8988T (cell line): ENCODE measurements at regions not wholly inside any gene's neighbourhood (a gene's known extent, or its start where the extent isn't known, plus 50 kb on each side); places are given as distances from the start of the nearest gene placed in this dataset.
"Not testable (repeated sequence)": the region's sequence is repeated elsewhere in the genome, so short reads cannot be mapped to it uniquely, and the experiment has no call there.

ENCODE experiments used
- DNase-seq: peaks from one replicate; pipeline ENCODE4 v3.0.0; 2011

DNA sequence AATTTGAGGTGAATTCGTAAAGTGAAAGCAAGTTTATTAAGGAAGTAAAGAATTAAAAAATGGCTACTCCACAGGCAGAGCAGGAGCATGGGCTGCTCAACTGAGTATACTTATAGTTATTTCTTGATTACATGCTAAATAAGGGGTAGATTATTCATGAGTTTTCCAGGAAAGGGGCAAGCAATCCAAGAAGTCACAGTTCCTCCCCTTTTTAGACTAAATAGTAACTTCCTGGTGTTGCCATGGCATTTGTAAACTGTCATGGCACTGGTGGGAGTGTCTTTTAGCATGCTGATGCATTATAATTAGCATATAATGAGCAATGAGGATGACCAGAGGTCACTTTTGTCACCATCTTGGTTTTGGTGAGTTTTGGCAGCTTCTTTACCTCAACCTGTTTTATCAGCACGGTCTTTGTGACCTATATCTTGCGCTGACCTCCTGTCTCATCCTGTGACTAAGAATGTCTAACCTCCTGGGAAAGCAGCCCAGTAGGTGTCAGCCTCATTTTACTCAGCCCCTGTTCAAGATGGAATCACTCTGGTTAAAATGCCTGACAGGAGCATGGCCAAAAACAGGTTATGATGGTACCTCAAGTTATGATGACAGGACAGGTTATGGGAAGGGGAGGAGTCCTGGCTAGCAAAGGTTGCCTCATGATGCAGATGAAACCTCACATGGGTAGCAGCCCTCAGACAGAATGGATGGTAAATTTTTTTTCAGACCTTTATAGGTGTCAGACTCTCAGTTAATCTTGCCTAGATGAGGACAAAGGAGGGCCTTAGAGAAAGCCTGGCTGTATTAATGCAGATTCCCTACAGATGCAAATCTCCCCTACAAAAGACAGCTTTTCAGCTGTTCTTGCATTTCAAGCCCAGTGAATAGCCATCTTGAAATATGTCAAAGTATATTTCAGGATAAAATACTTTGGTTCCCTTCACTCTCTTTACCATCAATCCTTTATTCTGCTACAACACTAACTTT, 49.7 kb downstream of the SIPA1L2 start:
- DNase-seq, result no peak

- no peak for DNase-seq
Observed at GRCh38 chr1:232579466-232579865, 50.5 kb downstream of the SIPA1L2 start.

DNA sequence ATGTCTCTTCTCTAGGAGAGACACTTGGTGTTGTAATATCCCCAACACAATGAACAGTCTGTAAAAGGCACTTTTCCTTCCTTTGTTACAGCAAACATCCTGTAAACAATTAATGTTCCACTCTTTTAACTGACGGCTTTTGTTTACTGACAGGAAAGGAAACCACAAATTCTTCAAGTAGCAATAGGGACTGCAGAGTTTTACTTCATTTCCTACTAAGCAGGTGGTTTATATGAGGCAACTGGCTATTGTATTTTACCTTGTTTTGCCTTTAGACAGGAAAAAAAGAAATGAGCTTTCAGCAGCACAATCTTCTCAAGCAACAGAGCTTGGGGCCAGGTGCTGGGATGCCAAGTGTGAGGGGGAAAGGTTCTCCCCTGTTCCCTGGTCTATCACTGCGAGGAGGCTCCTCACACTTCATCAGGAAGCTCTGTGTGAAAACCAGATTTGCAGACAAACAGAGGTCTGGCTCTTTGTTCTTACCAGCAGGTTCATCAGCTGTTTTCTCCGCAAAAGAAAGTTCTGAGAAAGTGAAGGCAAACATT, 51.2 kb downstream of the SIPA1L2 start:
- DNase-seq, result no peak

GRCh38 chr1:232577772-232578171, 52.2 kb downstream of the SIPA1L2 start:
- DNase-seq, result no peak

GRCh38 chr1:232576537-232576936, 53.4 kb downstream of the SIPA1L2 start:
- DNase-seq, result no peak

DNA sequence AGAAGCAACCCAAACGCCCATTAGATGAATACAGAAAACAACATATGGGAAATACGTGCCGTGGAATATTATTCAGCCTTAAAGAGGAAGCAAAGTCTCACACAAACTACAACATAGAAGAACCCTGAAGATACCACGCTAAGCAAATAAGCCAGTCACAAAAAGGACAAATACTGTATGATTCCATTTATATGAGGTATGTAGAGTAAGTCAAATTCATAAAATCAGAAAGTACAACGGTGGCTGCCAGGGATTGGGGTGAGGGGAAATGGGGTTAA, 54.2 kb downstream of the SIPA1L2 start:
- no peak for DNase-seq

DNA sequence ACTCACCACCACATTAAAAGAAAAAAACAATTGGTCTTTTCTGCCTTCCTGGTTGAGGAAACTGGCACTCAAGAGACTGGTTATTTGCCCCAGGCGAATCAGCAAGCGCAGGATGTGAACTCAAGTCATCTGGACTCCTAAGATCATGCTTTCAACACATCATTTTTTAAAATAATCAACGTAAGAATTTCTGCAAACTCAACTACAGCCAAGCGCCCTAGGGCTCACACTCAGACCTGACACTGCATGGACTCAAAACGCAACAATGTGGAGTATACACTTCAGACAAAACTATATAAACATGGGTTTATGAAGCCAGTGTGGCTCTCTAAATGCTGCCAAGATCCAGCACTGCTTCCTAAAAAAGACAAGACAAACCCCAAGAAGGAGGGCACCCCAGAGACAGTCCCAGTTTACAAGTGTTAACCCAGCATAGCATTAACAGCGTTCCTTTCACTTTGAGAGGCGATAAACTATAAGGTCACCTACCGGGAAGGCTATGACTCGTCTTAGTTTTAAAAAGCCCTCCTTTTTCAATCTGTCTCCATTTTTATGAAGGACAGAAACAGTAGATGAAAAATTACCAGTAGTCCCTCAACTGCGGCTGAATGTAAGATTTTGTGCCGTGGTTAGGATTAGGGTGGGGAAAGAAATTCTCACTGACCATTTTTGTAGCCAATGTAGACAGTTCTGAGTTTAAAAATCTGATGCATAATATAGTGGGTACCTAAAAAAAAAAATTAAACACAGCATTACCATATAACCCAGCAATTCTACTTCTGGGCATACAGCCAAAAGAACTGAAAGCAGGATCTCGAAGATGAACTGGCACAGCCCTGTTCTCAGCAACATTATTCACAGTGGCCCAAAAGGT, 54.8 kb downstream of the SIPA1L2 start:
- DNase-seq, result no peak

DNA sequence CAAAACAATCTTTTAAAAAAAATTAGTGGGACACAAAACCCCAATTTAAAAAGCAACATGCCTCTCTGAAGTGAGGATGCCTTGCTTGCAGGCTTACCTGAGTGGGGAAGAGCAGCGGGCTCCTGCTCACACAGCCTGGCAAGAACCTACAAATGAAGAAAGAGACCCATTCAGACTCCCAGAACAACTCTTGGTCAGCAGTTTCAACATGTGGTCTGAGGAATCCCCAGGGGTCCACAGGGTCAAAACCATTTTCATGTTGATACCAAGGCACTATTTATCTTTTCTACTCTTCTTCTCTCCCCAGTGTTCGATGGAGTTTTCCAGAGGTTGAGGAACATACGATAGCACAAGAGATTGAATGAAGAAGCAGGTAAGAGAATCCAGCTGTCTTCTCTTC, 55.9 kb downstream of the SIPA1L2 start:
- no peak for DNase-seq

DNA sequence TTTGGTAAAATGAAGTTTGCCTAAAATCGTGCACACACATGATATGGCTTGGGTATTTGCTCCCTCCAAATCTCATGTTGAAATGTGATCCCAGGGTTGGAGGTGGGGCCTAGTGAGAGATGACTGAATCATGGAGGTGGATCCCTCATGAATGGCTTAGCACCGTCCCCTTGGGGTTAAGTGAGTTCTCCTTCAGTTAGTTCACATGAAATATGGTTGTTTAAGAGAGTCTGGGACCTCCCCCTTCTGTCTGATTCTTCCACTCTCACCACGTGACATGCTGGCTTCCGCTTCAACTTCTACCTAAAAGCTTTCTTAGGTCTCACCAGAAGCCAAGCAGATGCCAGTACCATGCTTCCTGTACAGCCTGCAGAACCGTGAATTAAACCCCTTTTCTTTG, 58.4 kb downstream of the SIPA1L2 start:
- DNase-seq, result no peak

- no peak for DNase-seq
Observed at GRCh38 chr1:232570007-232570406, 59.9 kb downstream of the SIPA1L2 start.

DNA sequence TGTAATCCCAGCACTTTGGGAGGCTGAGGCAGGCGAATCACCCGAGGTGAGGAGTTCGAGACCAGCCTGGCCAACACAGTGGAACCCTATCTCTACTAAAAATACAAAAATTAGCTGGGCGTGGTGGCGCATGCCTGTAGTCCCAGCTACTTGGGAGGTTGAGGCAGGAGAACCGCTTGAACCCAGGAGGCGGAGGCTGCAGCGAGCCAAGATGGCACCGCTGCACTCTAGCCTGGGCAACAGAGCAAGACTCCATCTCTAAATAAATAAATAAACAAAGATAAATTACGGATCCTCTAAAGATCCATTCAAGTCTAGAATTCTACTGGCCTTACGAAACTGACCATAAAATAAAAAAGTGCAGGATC, 60.4 kb downstream of the SIPA1L2 start:
- DNase-seq, result not testable (repeated sequence)

- DNase-seq, result no peak
Observed at GRCh38 chr1:232568906-232569553, 60.9 kb downstream of the SIPA1L2 start.

DNA sequence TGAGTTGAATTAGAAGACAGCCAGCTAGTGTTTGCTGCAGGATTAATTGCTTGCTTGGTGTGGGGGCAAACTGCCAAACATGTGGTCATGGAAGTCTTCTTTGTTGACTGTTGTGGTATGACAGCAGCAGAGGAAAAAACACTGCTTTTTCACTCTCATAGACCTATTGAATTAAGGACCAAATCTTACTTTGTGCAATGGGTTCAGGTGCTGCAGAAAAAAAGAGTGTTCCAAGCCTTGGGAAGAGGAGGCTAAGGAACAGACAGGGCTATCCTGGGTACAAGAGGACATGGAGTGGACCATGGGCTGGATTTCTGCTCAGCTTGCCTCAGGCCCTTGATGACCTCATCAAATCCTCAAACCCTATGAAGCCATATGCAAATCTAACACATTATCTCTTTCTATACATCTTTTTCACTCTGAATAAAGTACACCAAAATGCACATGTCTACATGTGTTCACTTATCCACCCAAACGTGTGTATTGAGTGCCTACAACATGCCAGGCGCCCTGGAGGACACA, 61.5 kb downstream of the SIPA1L2 start:
- DNase-seq, result no peak

GRCh38 chr1:232566093-232566492, 63.8 kb downstream of the SIPA1L2 start:
- no peak for DNase-seq

GRCh38 chr1:232562855-232563510, 67.0 kb downstream of the SIPA1L2 start:
- DNase-seq, result no peak

DNA sequence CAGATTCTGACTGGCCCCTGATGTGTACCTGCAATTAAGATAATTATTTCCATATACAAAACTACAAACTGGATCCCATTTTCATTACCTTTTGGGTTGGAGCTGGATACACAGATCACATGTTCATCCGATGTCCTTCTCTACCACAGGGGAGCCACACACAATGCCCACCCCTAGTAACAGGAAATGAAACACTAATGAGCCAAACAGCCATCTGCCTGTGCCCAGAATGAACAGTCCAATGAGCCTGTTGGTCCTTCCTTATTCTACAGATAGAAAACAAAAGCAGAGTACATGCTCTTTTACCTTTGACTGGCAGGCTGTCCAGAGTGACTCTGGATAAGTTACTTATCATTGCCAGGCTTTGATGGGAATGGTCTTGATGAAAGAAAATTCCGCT, 68.6 kb downstream of the SIPA1L2 start:
- no peak for DNase-seq

- DNase-seq, result no peak
Observed at GRCh38 chr1:232560940-232561339, 69.0 kb downstream of the SIPA1L2 start.

GRCh38 chr1:232558954-232559353, 71.0 kb downstream of the SIPA1L2 start:
- no peak for DNase-seq

GRCh38 chr1:232557502-232558191, 72.3 kb downstream of the SIPA1L2 start:
- no peak for DNase-seq

- no peak for DNase-seq
Observed at GRCh38 chr1:232557096-232557495, 72.8 kb downstream of the SIPA1L2 start.

- DNase-seq, result no peak
Observed at GRCh38 chr1:232556351-232556750, 73.6 kb downstream of the SIPA1L2 start.
